Ovary (tissue), 3 donors: ENCODE measurements at regions not wholly inside any gene's neighbourhood (a gene's known extent, or its start where the extent isn't known, plus 50 kb on each side); places are given as distances from the start of the nearest gene placed in this dataset.

Experiments
- EP300 ChIP-seq: sonication (generic); formaldehyde crosslinking; IDR thresholded peaks from one replicate; pipeline ENCODE4 v1.6.1; 2017; ENCODE audit warnings: antibody characterized with exemption
- POLR2A ChIP-seq: fragments of 450-650 bp; IDR thresholded peaks from one replicate; pipeline ENCODE4 v1.6.1; 2017; ENCODE audit warnings: antibody characterized with exemption, mild to moderate bottlenecking, moderate library complexity
- TF ChIP-seq, protein P1 (sequence below), 3 donors: fragments of 450-650 bp in 2 of 3; fragments of 200-600 bp in 1 of 3; IDR thresholded peaks; one replicate each; pipeline versions ENCODE4 v1.5.1 to v1.8.0; 2016 to 2022; ENCODE audit warnings: antibody characterized with exemption in 3 of 3, mild to moderate bottlenecking in 1 of 3
- donor health status: DM: no; HTN: no; CAD: no.

- TF ChIP-seq POLR2A (no peak), EP300 (no peak)
- TF ChIP-seq, protein P1, sequence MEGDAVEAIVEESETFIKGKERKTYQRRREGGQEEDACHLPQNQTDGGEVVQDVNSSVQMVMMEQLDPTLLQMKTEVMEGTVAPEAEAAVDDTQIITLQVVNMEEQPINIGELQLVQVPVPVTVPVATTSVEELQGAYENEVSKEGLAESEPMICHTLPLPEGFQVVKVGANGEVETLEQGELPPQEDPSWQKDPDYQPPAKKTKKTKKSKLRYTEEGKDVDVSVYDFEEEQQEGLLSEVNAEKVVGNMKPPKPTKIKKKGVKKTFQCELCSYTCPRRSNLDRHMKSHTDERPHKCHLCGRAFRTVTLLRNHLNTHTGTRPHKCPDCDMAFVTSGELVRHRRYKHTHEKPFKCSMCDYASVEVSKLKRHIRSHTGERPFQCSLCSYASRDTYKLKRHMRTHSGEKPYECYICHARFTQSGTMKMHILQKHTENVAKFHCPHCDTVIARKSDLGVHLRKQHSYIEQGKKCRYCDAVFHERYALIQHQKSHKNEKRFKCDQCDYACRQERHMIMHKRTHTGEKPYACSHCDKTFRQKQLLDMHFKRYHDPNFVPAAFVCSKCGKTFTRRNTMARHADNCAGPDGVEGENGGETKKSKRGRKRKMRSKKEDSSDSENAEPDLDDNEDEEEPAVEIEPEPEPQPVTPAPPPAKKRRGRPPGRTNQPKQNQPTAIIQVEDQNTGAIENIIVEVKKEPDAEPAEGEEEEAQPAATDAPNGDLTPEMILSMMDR (IDR thresholded peaks at IDR 0.05): no peak
Measured at GRCh38 chr12:45517381-45517780, 212.1 kb upstream of the ARID2 start.
